Epithelial cell of proximal tubule (primary cell): ENCODE measurements at regions not wholly inside any gene's neighbourhood (a gene's known extent, or its start where the extent isn't known, plus 50 kb on each side); places are given as distances from the start of the nearest gene placed in this dataset.

Experiments used
- DNase-seq: peaks from one replicate; pipeline ENCODE4 v3.0.0-alpha.2; 2011; ENCODE audit warnings: low read depth
- H3K4me3 ChIP-seq: 2 replicates; pipeline ENCODE4 v1.5.1; 2011; ENCODE audit warnings: low read depth, mild to moderate bottlenecking, low read length
- CTCF ChIP-seq: conservative IDR thresholded peaks from 2 replicates; pipeline ENCODE4 v1.5.1; 2012; ENCODE audit warnings: low read depth, mild to moderate bottlenecking, low read length

GRCh38 chr5:82924226-82925060 is 152.8 kb downstream of the TMEM167A start:
- TF ChIP-seq CTCF: no peak
- H3K4me3 ChIP-seq: no peak overlapping the region
- DNase-seq: no peak

GRCh38 chr5:82922086-82922734 is 155.0 kb downstream of the TMEM167A start:
- no peak for TF ChIP-seq CTCF
- no peak overlapping the region for H3K4me3 ChIP-seq
- DNase-seq: no peak

GRCh38 chr5:82918311-82919031 is 158.7 kb downstream of the TMEM167A start:
- no peak for DNase-seq
- H3K4me3 ChIP-seq: no peak overlapping the region
- no peak for TF ChIP-seq CTCF

- H3K4me3 ChIP-seq: no peak overlapping the region
- no peak for TF ChIP-seq CTCF
Measured at GRCh38 chr5:82917584-82917983, 159.6 kb downstream of the TMEM167A start.

GRCh38 chr5:82913971-82914370 is 163.2 kb downstream of the TMEM167A start:
- H3K4me3 ChIP-seq: no peak overlapping the region
- no peak for DNase-seq
- no peak for TF ChIP-seq CTCF

More at GRCh38 chr5:82917584-82917983, 159.6 kb downstream of the TMEM167A start:
- DNase-seq: no peak

GRCh38 chr5:82912462-82912861 is 164.7 kb downstream of the TMEM167A start:
- no peak for DNase-seq
- no peak overlapping the region for H3K4me3 ChIP-seq
- no peak for TF ChIP-seq CTCF
